Endodermal cell (in vitro differentiated cells): ENCODE measurements at regions not wholly inside any gene's neighbourhood (a gene's known extent, or its start where the extent isn't known, plus 50 kb on each side); places are given as distances from the start of the nearest gene placed in this dataset.

Experiments
- DNase-seq: peaks from one replicate; pipeline ENCODE4 v3.0.0-alpha.2; 2017
- H3K27ac ChIP-seq: 2 replicates; pipeline ENCODE4 v1.5.1; 2013; ENCODE audit warnings: mild to moderate bottlenecking, low read depth, low read length, moderate library complexity
- H3K27me3 ChIP-seq: 2 replicates; pipeline ENCODE4 v1.6.1; 2013; ENCODE audit warnings: mild to moderate bottlenecking, low read length, moderate library complexity; ENCODE audit not compliant: insufficient read depth, control insufficient read depth, poor library complexity, severe bottlenecking
- H3K36me3 ChIP-seq: 2 replicates; pipeline ENCODE4 v1.7.0; 2013; ENCODE audit warnings: mild to moderate bottlenecking, low read length, moderate library complexity; ENCODE audit not compliant: control insufficient read depth, insufficient read depth
- H3K4me1 ChIP-seq: one replicate; pipeline ENCODE4 v1.7.0; 2013; ENCODE audit warnings: low read length; ENCODE audit not compliant: control insufficient read depth, insufficient read depth
- H3K4me3 ChIP-seq: 2 replicates; pipeline ENCODE4 v1.5.1; 2013; ENCODE audit warnings: mild to moderate bottlenecking, low read length, moderate library complexity
- H3K9ac ChIP-seq: 2 replicates; pipeline ENCODE4 v1.6.1; 2013; ENCODE audit warnings: mild to moderate bottlenecking, low read length, moderate library complexity; ENCODE audit not compliant: poor library complexity, severe bottlenecking; ENCODE audit errors: extremely low read depth
- H3K9me3 ChIP-seq: 2 replicates; pipeline ENCODE4 v1.6.1; 2013; ENCODE audit warnings: mild to moderate bottlenecking, low read length, moderate library complexity; ENCODE audit not compliant: control insufficient read depth
- H3K27ac Mint-ChIP-seq: 2 replicates; pipeline ENCODE4 v1.8.0; 2020; ENCODE audit warnings: mixed read lengths
- H3K27me3 Mint-ChIP-seq: 2 replicates; pipeline ENCODE4 v1.8.0; 2021; ENCODE audit warnings: mild to moderate bottlenecking, mixed read lengths; ENCODE audit not compliant: insufficient read depth
- H3K36me3 Mint-ChIP-seq: 2 replicates; pipeline ENCODE4 v1.8.0; 2020; ENCODE audit warnings: low read depth, mixed read lengths
- H3K4me1 Mint-ChIP-seq: 2 replicates; pipeline ENCODE4 v1.8.0; 2020; ENCODE audit warnings: mixed read lengths
- H3K4me3 Mint-ChIP-seq: 2 replicates; pipeline ENCODE4 v1.8.0; 2020; ENCODE audit warnings: mild to moderate bottlenecking, moderate library complexity, mixed read lengths
- H3K9me3 Mint-ChIP-seq: 2 replicates; pipeline ENCODE4 v1.8.0; 2020; ENCODE audit warnings: mild to moderate bottlenecking, mixed read lengths
- CTCF ChIP-seq: fragments of 200-600 bp; sonication (generic); conservative IDR thresholded peaks from 2 replicates; pipeline ENCODE4 v1.5.0; 2021; ENCODE audit warnings: antibody characterized with exemption, mild to moderate bottlenecking
- WGBS, 2 experiments: methylation state at CpG; one replicate each; pipeline versions ENCODE4 v1.1.5 to v1.1.7; 2013; ENCODE audit warnings: missing lambda C conversion rate in 2 of 2, mixed read lengths in 1 of 2; ENCODE audit not compliant: insufficient coverage in 1 of 2, insufficient read length in 1 of 2; 5-methylcytosine and 5-hydroxymethylcytosine counted together

GRCh38 chr7:19377611-19378344 is 232.6 kb upstream of the FERD3L start:
- Mint-ChIP-seq H3K4me1 (no peaks in the 10 kb centered on the region), H3K27ac (no peak overlapping the region), H3K36me3 (no peaks in the 10 kb centered on the region), H3K27me3 (no peaks in the 10 kb centered on the region), H3K4me3 (no peak overlapping the region), H3K9me3 (peaks cover 5% of the 10 kb centered on the region)
- Histone ChIP-seq H3K27me3 (no peaks in the 10 kb centered on the region), H3K27ac (no peak overlapping the region), H3K36me3 (no peaks in the 10 kb centered on the region), H3K4me1 (no peaks in the 10 kb centered on the region), H3K9me3 (no peaks in the 10 kb centered on the region), H3K4me3 (no peak overlapping the region), H3K9ac (no peak overlapping the region)
- DNase-seq: no peak
- no peak for TF ChIP-seq CTCF
- WGBS, 2 experiments: 94 to 100% methylated on average over 3 to 9 of the region's 9 CpGs

DNA sequence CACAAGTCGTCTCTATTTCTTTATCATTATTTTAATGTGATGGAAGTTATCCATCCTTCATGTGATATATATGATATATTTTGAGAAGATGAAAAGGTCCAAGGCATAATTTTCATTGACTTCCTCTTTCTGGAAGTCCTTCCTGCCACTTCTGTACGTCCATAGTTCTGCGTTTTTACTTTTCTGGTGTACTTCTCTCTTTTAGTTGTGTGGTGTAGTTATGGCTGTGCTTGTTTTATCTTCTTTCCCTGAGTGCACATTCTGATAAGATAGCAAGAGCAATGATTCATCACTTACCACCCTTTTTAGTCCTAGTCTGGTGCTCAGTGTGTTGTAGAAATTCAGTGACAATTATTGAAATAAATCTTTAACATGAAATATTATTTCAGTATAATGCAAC is 231.3 kb upstream of the FERD3L start:
- no peaks in the 10 kb centered on the region for H3K4me1 ChIP-seq
- Mint-ChIP-seq H3K27ac (no peak overlapping the region), H3K27me3 (no peaks in the 10 kb centered on the region), H3K4me3 (no peak overlapping the region), H3K4me1 (no peaks in the 10 kb centered on the region), H3K36me3 (no peaks in the 10 kb centered on the region), H3K9me3 (peaks cover 5% of the 10 kb centered on the region)
- H3K9me3 ChIP-seq: no peaks in the 10 kb centered on the region
- H3K9ac ChIP-seq: no peak overlapping the region
- H3K27ac ChIP-seq: no peak overlapping the region
- no peak overlapping the region for H3K4me3 ChIP-seq
- DNase-seq: no peak
- 94% methylated on average over 2 of the region's 3 CpGs; no CpG with 5 or more reads in 1 of the 2 experiments for WGBS, 2 experiments
- no peaks in the 10 kb centered on the region for H3K36me3 ChIP-seq
- TF ChIP-seq CTCF: no peak
- no peaks in the 10 kb centered on the region for H3K27me3 ChIP-seq

- H3K36me3 Mint-ChIP-seq: no peaks in the 10 kb centered on the region
- Histone ChIP-seq H3K36me3 (no peaks in the 10 kb centered on the region), H3K9ac (no peak overlapping the region), H3K27me3 (no peaks in the 10 kb centered on the region), H3K27ac (no peak overlapping the region), H3K9me3 (no peaks in the 10 kb centered on the region), H3K4me1 (no peaks in the 10 kb centered on the region), H3K4me3 (no peak overlapping the region)
- no peak overlapping the region for H3K4me3 Mint-ChIP-seq
- no peaks in the 10 kb centered on the region for H3K4me1 Mint-ChIP-seq
- TF ChIP-seq CTCF: no peak
- 88% methylated on average over 1 of the region's 1 CpG; no CpG with 5 or more reads in 1 of the 2 experiments for WGBS, 2 experiments
- no peak overlapping the region for H3K27ac Mint-ChIP-seq
- no peak for DNase-seq
- H3K9me3 Mint-ChIP-seq: peaks cover 5% of the 10 kb centered on the region
- H3K27me3 Mint-ChIP-seq: no peaks in the 10 kb centered on the region
These were observed 230.8 kb upstream of the FERD3L start for GRCh38 chr7:19375976-19376375.
